IMR-90 (cell line): ENCODE measurements at regions not wholly inside any gene's neighbourhood (a gene's known extent, or its start where the extent isn't known, plus 50 kb on each side); places are given as distances from the start of the nearest gene placed in this dataset.

ENCODE experiments used
- ATAC-seq: fragments of 200-7000 bp; cut with Tn5 transposase; 2 replicates; pipeline ENCODE4 v1.9.1; 2020; ENCODE audit warnings: low read depth, mild to moderate bottlenecking, moderate library complexity
- BruUV-seq: library from RNA; stranded (reverse); fragments of 400-500 nt; replicated peaks from 2 replicates; lab custom pipeline; 2021; lab: Mats Ljungman, UMichigan
- CTCF ChIA-PET: fragments of 300-600 bp; formaldehyde crosslinking; extraction: SDS; loops from one replicate; lab custom pipeline; 2021; ENCODE audit warnings: antibody characterized with exemption; lab: Yijun Ruan, JAX
- POLR2A ChIA-PET: fragments of 300-600 bp; sonication (Branson Sonifier 250); formaldehyde crosslinking; loops from one replicate; lab custom pipeline; 2022; ENCODE audit warnings: antibody characterized with exemption; ENCODE audit not compliant: unreplicated experiment; lab: Charles Lee
- DNase-seq: peaks from one replicate; pipeline ENCODE4 v3.0.0; 2013
- H2AFZ ChIP-seq: replicated peaks from 2 replicates; pipeline ENCODE3; 2013; ENCODE audit warnings: low read length, mild to moderate bottlenecking; ENCODE audit not compliant: poor library complexity
- H2AK5ac ChIP-seq: 2 replicates; pipeline ENCODE4 v1.6.1; 2013; ENCODE audit warnings: low read depth, low read length, inconsistent platforms
- H2AK9ac ChIP-seq: replicated peaks from 2 replicates; pipeline ENCODE3; 2013; ENCODE audit warnings: mild to moderate bottlenecking, low read depth, low read length, moderate library complexity; ENCODE audit not compliant: poor library complexity
- H2BK120ac ChIP-seq: 2 replicates; pipeline ENCODE4 v1.6.1; 2013; ENCODE audit warnings: low read depth, low read length, inconsistent platforms
- H2BK15ac ChIP-seq: 3 replicates; pipeline ENCODE4 v1.6.1; 2013; ENCODE audit warnings: low read depth, low read length, inconsistent platforms
- H2BK20ac ChIP-seq: 2 replicates; pipeline ENCODE4 v1.6.1; 2013; ENCODE audit warnings: low read depth, mild to moderate bottlenecking, inconsistent platforms, low read length, moderate library complexity
- H2BK5ac ChIP-seq: 2 replicates; pipeline ENCODE4 v1.6.1; 2013; ENCODE audit warnings: mild to moderate bottlenecking, low read depth, low read length, inconsistent platforms; ENCODE audit not compliant: poor library complexity, severe bottlenecking
- H3K14ac ChIP-seq: replicated peaks from 2 replicates; pipeline ENCODE4 v1.6.1; 2013; ENCODE audit warnings: low read depth, low read length, inconsistent platforms
- H3K18ac ChIP-seq: 2 replicates; pipeline ENCODE4 v1.6.1; 2013; ENCODE audit warnings: low read depth, low read length, control low read depth
- H3K23ac ChIP-seq: 2 replicates; pipeline ENCODE4 v1.6.1; 2013; ENCODE audit warnings: low read depth, low read length, inconsistent platforms
- H3K27ac ChIP-seq: 2 replicates; pipeline ENCODE4 v1.5.1; 2013; ENCODE audit warnings: mild to moderate bottlenecking, control low read depth, low read length; ENCODE audit not compliant: insufficient read depth
- H3K27me3 ChIP-seq: 2 replicates; pipeline ENCODE4 v1.6.1; 2013; ENCODE audit warnings: low read length; ENCODE audit not compliant: control insufficient read depth, insufficient read depth
- H3K36me3 ChIP-seq: 2 replicates; pipeline ENCODE4 v1.6.1; 2013; ENCODE audit warnings: low read length, mixed read lengths; ENCODE audit not compliant: control insufficient read depth, insufficient read depth
- H3K4ac ChIP-seq: 2 replicates; pipeline ENCODE4 v1.6.1; 2013; ENCODE audit warnings: low read depth, low read length, inconsistent platforms
- H3K4me1 ChIP-seq: 2 replicates; pipeline ENCODE4 v1.6.1; 2013; ENCODE audit warnings: low read length, mixed read lengths; ENCODE audit not compliant: control insufficient read depth, insufficient read depth
- H3K4me2 ChIP-seq: 2 replicates; pipeline ENCODE4 v1.6.1; 2013; ENCODE audit warnings: low read depth, mild to moderate bottlenecking, control low read depth, low read length, moderate library complexity
- H3K4me3 ChIP-seq: 2 replicates; pipeline ENCODE4 v1.5.1; 2013; ENCODE audit warnings: low read depth, mild to moderate bottlenecking, control low read depth, low read length, moderate library complexity; ENCODE audit not compliant: insufficient read depth
- H3K56ac ChIP-seq: 2 replicates; pipeline ENCODE4 v1.6.1; 2013; ENCODE audit warnings: low read length, inconsistent platforms; ENCODE audit not compliant: insufficient read depth; ENCODE audit errors: extremely low read depth
- H3K79me1 ChIP-seq, 2 experiments: 2 replicates each; pipeline ENCODE4 v1.6.1; 2013; ENCODE audit warnings: low read length in 2 of 2, inconsistent platforms in 1 of 2, low read depth in 1 of 2
- H3K9ac ChIP-seq: 2 replicates; pipeline ENCODE4 v1.6.1; 2013; ENCODE audit warnings: low read depth, low read length, control low read depth
- H3K9me1 ChIP-seq: 2 replicates; pipeline ENCODE4 v1.6.1; 2013; ENCODE audit warnings: low read length, inconsistent platforms; ENCODE audit not compliant: insufficient read depth
- H3K9me3 ChIP-seq: 2 replicates; pipeline ENCODE4 v1.6.1; 2013; ENCODE audit warnings: low read length; ENCODE audit not compliant: control insufficient read depth, insufficient read depth
- H4K20me1 ChIP-seq: 2 replicates; pipeline ENCODE4 v1.6.1; 2013; ENCODE audit warnings: low read length, inconsistent platforms; ENCODE audit not compliant: insufficient read depth
- H4K5ac ChIP-seq: 2 replicates; pipeline ENCODE4 v1.6.1; 2013; ENCODE audit warnings: mild to moderate bottlenecking, low read depth, low read length, control low read depth
- H4K8ac ChIP-seq, 2 experiments: 2 replicates each; pipeline ENCODE4 v1.6.1; 2013; ENCODE audit warnings: low read depth in 2 of 2, low read length in 2 of 2, control low read depth in 1 of 2, inconsistent platforms in 1 of 2
- H4K91ac ChIP-seq: 2 replicates; pipeline ENCODE4 v1.6.1; 2013; ENCODE audit warnings: low read depth, low read length, inconsistent platforms; ENCODE audit not compliant: insufficient read depth
- BHLHE40 ChIP-seq: fragments of 150-350 bp; IDR thresholded peaks from 2 replicates; pipeline ENCODE4 v1.6.1; 2016; ENCODE audit warnings: mild to moderate bottlenecking, low read depth, low read length
- CEBPB ChIP-seq: IDR thresholded peaks from 2 replicates; pipeline ENCODE4 v1.6.1; 2012; ENCODE audit warnings: low read depth, low read length, improper control_type of control experiment
- MAFK ChIP-seq: IDR thresholded peaks from 2 replicates; pipeline ENCODE4 v1.6.1; 2012; ENCODE audit warnings: low read depth, low read length, improper control_type of control experiment
- MAZ ChIP-seq: IDR thresholded peaks from 2 replicates; pipeline ENCODE4 v1.6.1; 2012; ENCODE audit warnings: low read depth, mild to moderate bottlenecking, low read length, improper control_type of control experiment, moderate library complexity, borderline replicate concordance
- MXI1 ChIP-seq: IDR thresholded peaks from 2 replicates; pipeline ENCODE4 v1.6.1; 2012; ENCODE audit warnings: low read depth, mild to moderate bottlenecking, low read length, moderate library complexity, borderline replicate concordance
- NFE2L2 ChIP-seq: fragments of 150-350 bp; IDR thresholded peaks from 2 replicates; pipeline ENCODE4 v1.6.1; 2016; ENCODE audit warnings: low read depth, mild to moderate bottlenecking, low read length
- POLR2A ChIP-seq: IDR thresholded peaks from 2 replicates; pipeline ENCODE4 v1.6.1; 2012; ENCODE audit warnings: mild to moderate bottlenecking, low read depth, low read length
- RAD21 ChIP-seq: IDR thresholded peaks from 2 replicates; pipeline ENCODE4 v1.6.1; 2012; ENCODE audit warnings: low read length, improper control_type of control experiment
- RCOR1 ChIP-seq: IDR thresholded peaks from 2 replicates; pipeline ENCODE4 v1.6.1; 2012; ENCODE audit warnings: mild to moderate bottlenecking, low read length, improper control_type of control experiment; ENCODE audit not compliant: insufficient replicate concordance
- RFX5 ChIP-seq: IDR thresholded peaks from 2 replicates; pipeline ENCODE4 v1.8.0; 2012; ENCODE audit warnings: low read depth, mild to moderate bottlenecking, low read length, moderate library complexity
- SMC3 ChIP-seq: fragments of 150-350 bp; IDR thresholded peaks from 2 replicates; pipeline ENCODE4 v1.6.1; 2016; ENCODE audit warnings: low read depth, mild to moderate bottlenecking, antibody characterized with exemption, low read length, moderate library complexity
- WGBS, 2 experiments: methylation state at CpG; one replicate each; pipeline versions ENCODE4 v1.1.5 to v1.1.7; 2013; ENCODE audit warnings: missing lambda C conversion rate in 2 of 2; ENCODE audit not compliant: insufficient read length in 1 of 2; ENCODE audit errors: extremely low coverage in 2 of 2; 5-methylcytosine and 5-hydroxymethylcytosine counted together
- dilution Hi-C: fragments of 300-500 bp; cut with HindIII; formaldehyde crosslinking; loops from one replicate; pipeline ENCODE4 v1.14.3; 2018; ENCODE audit warnings: low sequenced_read_pairs; ENCODE audit not compliant: unreplicated experiment
- in situ Hi-C: fragments of 300-500 bp; cut with MboI; formaldehyde crosslinking; loops from 3 replicates; pipeline ENCODE4 v1.14.3; 2019; ENCODE audit warnings: low sequenced_read_pairs, inconsistent platforms, mixed read lengths
- intact Hi-C: fragments of 100-400 bp; cut with micrococcal nuclease; formaldehyde crosslinking; loops from 2 replicates; pipeline ENCODE4 v1.10.0; 2022
- TF ChIP-seq, protein P1 (sequence below): fragments of 150-350 bp; IDR thresholded peaks from 2 replicates; pipeline ENCODE4 v1.6.1; 2017; ENCODE audit warnings: mild to moderate bottlenecking, antibody characterized with exemption, low read length, low read depth
- TF ChIP-seq, protein P2 (sequence below): conservative IDR thresholded peaks from 2 replicates; pipeline ENCODE4 v1.5.1; 2012; ENCODE audit warnings: mild to moderate bottlenecking, low read depth, low read length, improper control_type of control experiment
- TF ChIP-seq, protein P3 (sequence below): fragments of 150-350 bp; IDR thresholded peaks from 2 replicates; pipeline ENCODE4 v1.6.1; 2016; ENCODE audit warnings: low read depth, mild to moderate bottlenecking, low read length, moderate library complexity, borderline replicate concordance

DNA sequence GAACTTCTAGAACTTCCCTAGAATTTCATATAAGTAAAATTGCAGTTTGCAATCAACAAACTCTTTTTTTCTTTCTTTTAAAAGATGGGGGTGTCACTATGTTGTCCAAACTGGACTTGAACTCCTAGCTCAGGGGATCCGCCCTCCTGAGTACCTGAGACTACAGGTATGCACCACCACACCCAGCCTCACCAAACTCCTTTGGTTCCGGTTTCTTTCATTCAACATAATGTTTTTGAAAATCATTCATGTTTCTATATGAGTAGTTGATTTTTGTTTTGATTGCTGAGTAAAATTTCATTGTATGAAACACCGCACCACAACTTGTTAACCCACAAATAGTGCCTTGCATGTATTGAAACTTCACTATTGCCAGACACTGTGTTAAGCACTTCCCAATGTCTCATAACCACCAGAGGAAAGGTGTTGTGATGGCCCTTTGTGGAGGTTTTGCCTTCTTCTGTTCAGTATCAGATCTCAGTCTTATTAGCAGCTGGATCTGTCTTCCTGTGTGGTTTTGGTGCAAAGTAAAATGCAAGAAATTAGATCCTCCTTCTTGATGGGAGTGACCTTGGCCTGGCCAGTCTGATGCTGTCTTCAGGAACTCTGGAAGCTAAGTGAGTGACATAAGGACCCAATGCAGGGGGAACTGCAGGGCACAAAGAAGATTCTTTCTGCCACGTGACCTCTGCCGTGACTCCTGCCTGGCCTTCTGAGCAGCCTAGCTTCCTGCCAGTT, 78.8 kb upstream of the UBE2E1 start:
- intact Hi-C loops = loop anchor here (5.0 kb wide), 1 partner anchor 525 kb away; the partner anchor contains the start of gene UBE2E2
- no peak overlapping the region for H3K4me2 ChIP-seq
- H3K27me3 ChIP-seq = peaks cover 2% of the 10 kb centered on the region
- 0 out of 3 replicates have a peak overlapping the region, but pooled peaks have one; percentile 12 for H2BK15ac ChIP-seq
- TF ChIP-seq MXI1 = no peak
- TF ChIP-seq, protein P1, sequence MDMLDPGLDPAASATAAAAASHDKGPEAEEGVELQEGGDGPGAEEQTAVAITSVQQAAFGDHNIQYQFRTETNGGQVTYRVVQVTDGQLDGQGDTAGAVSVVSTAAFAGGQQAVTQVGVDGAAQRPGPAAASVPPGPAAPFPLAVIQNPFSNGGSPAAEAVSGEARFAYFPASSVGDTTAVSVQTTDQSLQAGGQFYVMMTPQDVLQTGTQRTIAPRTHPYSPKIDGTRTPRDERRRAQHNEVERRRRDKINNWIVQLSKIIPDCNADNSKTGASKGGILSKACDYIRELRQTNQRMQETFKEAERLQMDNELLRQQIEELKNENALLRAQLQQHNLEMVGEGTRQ = no peak
- TF ChIP-seq, protein P2, sequence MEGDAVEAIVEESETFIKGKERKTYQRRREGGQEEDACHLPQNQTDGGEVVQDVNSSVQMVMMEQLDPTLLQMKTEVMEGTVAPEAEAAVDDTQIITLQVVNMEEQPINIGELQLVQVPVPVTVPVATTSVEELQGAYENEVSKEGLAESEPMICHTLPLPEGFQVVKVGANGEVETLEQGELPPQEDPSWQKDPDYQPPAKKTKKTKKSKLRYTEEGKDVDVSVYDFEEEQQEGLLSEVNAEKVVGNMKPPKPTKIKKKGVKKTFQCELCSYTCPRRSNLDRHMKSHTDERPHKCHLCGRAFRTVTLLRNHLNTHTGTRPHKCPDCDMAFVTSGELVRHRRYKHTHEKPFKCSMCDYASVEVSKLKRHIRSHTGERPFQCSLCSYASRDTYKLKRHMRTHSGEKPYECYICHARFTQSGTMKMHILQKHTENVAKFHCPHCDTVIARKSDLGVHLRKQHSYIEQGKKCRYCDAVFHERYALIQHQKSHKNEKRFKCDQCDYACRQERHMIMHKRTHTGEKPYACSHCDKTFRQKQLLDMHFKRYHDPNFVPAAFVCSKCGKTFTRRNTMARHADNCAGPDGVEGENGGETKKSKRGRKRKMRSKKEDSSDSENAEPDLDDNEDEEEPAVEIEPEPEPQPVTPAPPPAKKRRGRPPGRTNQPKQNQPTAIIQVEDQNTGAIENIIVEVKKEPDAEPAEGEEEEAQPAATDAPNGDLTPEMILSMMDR = no peak
- TF ChIP-seq POLR2A = no peak
- TF ChIP-seq, protein P3, sequence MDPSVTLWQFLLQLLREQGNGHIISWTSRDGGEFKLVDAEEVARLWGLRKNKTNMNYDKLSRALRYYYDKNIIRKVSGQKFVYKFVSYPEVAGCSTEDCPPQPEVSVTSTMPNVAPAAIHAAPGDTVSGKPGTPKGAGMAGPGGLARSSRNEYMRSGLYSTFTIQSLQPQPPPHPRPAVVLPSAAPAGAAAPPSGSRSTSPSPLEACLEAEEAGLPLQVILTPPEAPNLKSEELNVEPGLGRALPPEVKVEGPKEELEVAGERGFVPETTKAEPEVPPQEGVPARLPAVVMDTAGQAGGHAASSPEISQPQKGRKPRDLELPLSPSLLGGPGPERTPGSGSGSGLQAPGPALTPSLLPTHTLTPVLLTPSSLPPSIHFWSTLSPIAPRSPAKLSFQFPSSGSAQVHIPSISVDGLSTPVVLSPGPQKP = no peak
- no peak for TF ChIP-seq RFX5
- TF ChIP-seq CEBPB = no peak
- TF ChIP-seq BHLHE40 = no peak
- TF ChIP-seq SMC3 = no peak
- no peak for TF ChIP-seq RAD21
- no peak for TF ChIP-seq RCOR1
- TF ChIP-seq MAZ = no peak
- no peak for TF ChIP-seq MAFK
- TF ChIP-seq NFE2L2 = no peak
- H4K8ac ChIP-seq = no peak overlapping the region
- ChIA-PET CTCF (no interaction called here), POLR2A (no interaction called here)
- H3K9me1 ChIP-seq = peaks cover 12% of the 10 kb centered on the region; the same call in 1 of the 2 replicates
- no CpG with 5 or more reads among the region's 5 CpGs for WGBS, 2 experiments
- H2BK20ac ChIP-seq = 0 out of 2 replicates have a peak overlapping the region, but pooled peaks have one; percentile 6
- H3K9me3 ChIP-seq = no peaks in the 10 kb centered on the region
- BruUV-seq = no TSS peak
- peaks cover 13% of the 10 kb centered on the region for H3K4me1 ChIP-seq
- H2AK9ac ChIP-seq = no peak overlapping the region
- no peaks in the 10 kb centered on the region for H3K79me1 ChIP-seq
- H4K5ac ChIP-seq = no peak overlapping the region
- H2BK5ac ChIP-seq = no peak overlapping the region
- H3K4me3 ChIP-seq = no peak overlapping the region
- 0 out of 2 replicates have a peak overlapping the region, but pooled peaks have one; percentile 3 for H2BK120ac ChIP-seq
- no peak overlapping the region for H3K56ac ChIP-seq
- no peak overlapping the region for H3K23ac ChIP-seq
- H4K20me1 ChIP-seq = peaks cover 7% of the 10 kb centered on the region
- no peak overlapping the region for H3K14ac ChIP-seq
- H3K4ac ChIP-seq = no peak overlapping the region; the same call in 1 of the 2 replicates
- H3K36me3 ChIP-seq = no peaks in the 10 kb centered on the region
- H3K27ac ChIP-seq = no peak overlapping the region
- dilution Hi-C loops = no loop called here
- DNase-seq (no peak), ATAC-seq (no peak)
- peak overlapping the region; percentile 37 for H2AK5ac ChIP-seq
- H2AFZ ChIP-seq = no peak overlapping the region
- no peak overlapping the region for H3K9ac ChIP-seq
- in situ Hi-C loops = no loop called here
- H4K91ac ChIP-seq = no peak overlapping the region
- peak overlapping the region; percentile 31; the same call in 1 of the 2 replicates for H3K18ac ChIP-seq
